GM23338 (cell line): ENCODE measurements at regions not wholly inside any gene's neighbourhood (a gene's known extent, or its start where the extent isn't known, plus 50 kb on each side); places are given as distances from the start of the nearest gene placed in this dataset.

ENCODE experiments used
- ATAC-seq: fragments of 200-7000 bp; cut with Tn5 transposase; 3 replicates; pipeline ENCODE4 v1.9.1; 2020
- DNase-seq: peaks from one replicate; pipeline ENCODE4 v3.0.0-alpha.2; 2015; ENCODE audit warnings: low spot score
- H2AFZ ChIP-seq: fragments of 200-600 bp; sonication (generic); 2 replicates; pipeline ENCODE4 v1.8.0; 2016; ENCODE audit warnings: antibody characterized with exemption, mild to moderate bottlenecking, moderate library complexity
- H3F3A ChIP-seq: fragments of 200-600 bp; sonication (generic); replicated peaks from 2 replicates; pipeline ENCODE4 v1.8.0; 2017; ENCODE audit warnings: antibody characterized with exemption, mixed run types, low read depth
- H3K27ac ChIP-seq: fragments of 200-600 bp; sonication (generic); 2 replicates; pipeline ENCODE4 v1.6.1; 2016; ENCODE audit warnings: low read depth
- H3K27me3 ChIP-seq: fragments of 200-600 bp; sonication (generic); 2 replicates; pipeline ENCODE4 v1.8.0; 2016; ENCODE audit warnings: mild to moderate bottlenecking, mixed run types, moderate library complexity; ENCODE audit not compliant: insufficient read depth
- H3K36me3 ChIP-seq: fragments of 200-600 bp; sonication (generic); 2 replicates; pipeline ENCODE4 v1.8.0; 2016; ENCODE audit warnings: mild to moderate bottlenecking; ENCODE audit not compliant: insufficient read depth
- H3K4me1 ChIP-seq: fragments of 200-600 bp; sonication (generic); 2 replicates; pipeline ENCODE4 v1.8.0; 2016; ENCODE audit warnings: mild to moderate bottlenecking, moderate library complexity; ENCODE audit not compliant: insufficient read depth
- H3K4me2 ChIP-seq: fragments of 200-600 bp; sonication (generic); 2 replicates; pipeline ENCODE4 v1.7.1; 2017; ENCODE audit warnings: mixed run types
- H3K4me3 ChIP-seq: fragments of 200-600 bp; sonication (generic); 2 replicates; pipeline ENCODE4 v1.6.1; 2016; ENCODE audit warnings: mixed run types
- H3K79me2 ChIP-seq: fragments of 200-600 bp; sonication (generic); replicated peaks from 2 replicates; pipeline ENCODE4 v1.8.0; 2017; ENCODE audit warnings: mild to moderate bottlenecking; ENCODE audit not compliant: insufficient read depth
- H3K9me2 ChIP-seq: fragments of 200-600 bp; sonication (generic); 2 replicates; pipeline ENCODE4 v1.8.0; 2017; ENCODE audit not compliant: insufficient read depth
- H4K20me1 ChIP-seq: fragments of 200-600 bp; sonication (generic); replicated peaks from 2 replicates; pipeline ENCODE4 v1.8.0; 2017; ENCODE audit warnings: mild to moderate bottlenecking; ENCODE audit not compliant: insufficient read depth
- H3K27ac Mint-ChIP-seq: 2 replicates; pipeline ENCODE4 v1.8.0; 2020; ENCODE audit warnings: inconsistent platforms, mild to moderate bottlenecking, moderate library complexity, mixed read lengths
- H3K27me3 Mint-ChIP-seq: 3 replicates; pipeline ENCODE4 v1.8.0; 2022; ENCODE audit warnings: low read depth, mild to moderate bottlenecking, moderate library complexity, mixed read lengths, inconsistent platforms; ENCODE audit not compliant: insufficient read depth, poor library complexity
- H3K36me3 Mint-ChIP-seq: 3 replicates; pipeline ENCODE4 v1.8.0; 2021; ENCODE audit warnings: low read depth, mild to moderate bottlenecking, inconsistent platforms, moderate library complexity, mixed read lengths
- H3K4me1 Mint-ChIP-seq: 3 replicates; pipeline ENCODE4 v1.8.0; 2020; ENCODE audit warnings: mild to moderate bottlenecking, inconsistent platforms, mixed read lengths
- H3K4me3 Mint-ChIP-seq: 3 replicates; pipeline ENCODE4 v1.8.0; 2021; ENCODE audit warnings: moderate library complexity, mild to moderate bottlenecking, inconsistent platforms, mixed read lengths
- H3K9me3 Mint-ChIP-seq: 3 replicates; pipeline ENCODE4 v1.8.0; 2020; ENCODE audit warnings: moderate library complexity, mild to moderate bottlenecking, inconsistent platforms, mixed read lengths
- EZH2phosphoT487 ChIP-seq: fragments of 200-600 bp; sonication (generic); IDR thresholded peaks from one replicate; pipeline ENCODE4 v1.8.1; 2018; ENCODE audit warnings: antibody characterized with exemption; ENCODE audit not compliant: unreplicated experiment
- JUNB ChIP-seq: IDR thresholded peaks from one replicate; pipeline ENCODE4 v1.6.1; 2016; ENCODE audit warnings: antibody characterized with exemption; ENCODE audit not compliant: unreplicated experiment
- NANOG ChIP-seq: IDR thresholded peaks from 2 replicates; pipeline ENCODE4 v1.6.1; 2016; ENCODE audit warnings: antibody characterized with exemption, borderline replicate concordance
- POLR2AphosphoS5 ChIP-seq: IDR thresholded peaks from 2 replicates; pipeline ENCODE4 v1.6.1; 2016; ENCODE audit warnings: antibody characterized with exemption, low read depth
- STAT1 ChIP-seq: IDR thresholded peaks from one replicate; pipeline ENCODE4 v1.6.1; 2016; ENCODE audit warnings: antibody characterized with exemption; ENCODE audit not compliant: unreplicated experiment
- ZNF331 ChIP-seq: fragments of 250-450 bp; sonication (Bioruptor Pico); IDR thresholded peaks from 2 replicates; pipeline ENCODE4 v1.5.0; 2020; ENCODE audit warnings: low read depth, mild to moderate bottlenecking, moderate library complexity
- TF ChIP-seq, protein P1 (sequence below), 2 experiments: fragments of 200-600 bp in 1 of 2; sonication (generic) in 1 of 2; conservative IDR thresholded peaks; 2 replicates each; pipeline versions ENCODE4 v1.5.1 to v1.6.1; 2016 to 2017; ENCODE audit warnings: antibody characterized with exemption in 2 of 2, low read depth in 2 of 2, mild to moderate bottlenecking in 2 of 2, moderate library complexity in 1 of 2
- TF ChIP-seq, protein P2 (sequence below): fragments of 250-450 bp; sonication (Bioruptor Pico); IDR thresholded peaks from 2 replicates; pipeline ENCODE4 v1.5.0; 2020; ENCODE audit warnings: mild to moderate bottlenecking, moderate library complexity
- TF ChIP-seq, protein P3 (sequence below): IDR thresholded peaks from one replicate; pipeline ENCODE4 v1.6.1; 2018; ENCODE audit warnings: antibody characterized with exemption; ENCODE audit not compliant: unreplicated experiment
- TF ChIP-seq, protein P4 (sequence below): IDR thresholded peaks from 2 replicates; pipeline ENCODE4 v1.6.1; 2016; ENCODE audit warnings: antibody characterized with exemption

DNA sequence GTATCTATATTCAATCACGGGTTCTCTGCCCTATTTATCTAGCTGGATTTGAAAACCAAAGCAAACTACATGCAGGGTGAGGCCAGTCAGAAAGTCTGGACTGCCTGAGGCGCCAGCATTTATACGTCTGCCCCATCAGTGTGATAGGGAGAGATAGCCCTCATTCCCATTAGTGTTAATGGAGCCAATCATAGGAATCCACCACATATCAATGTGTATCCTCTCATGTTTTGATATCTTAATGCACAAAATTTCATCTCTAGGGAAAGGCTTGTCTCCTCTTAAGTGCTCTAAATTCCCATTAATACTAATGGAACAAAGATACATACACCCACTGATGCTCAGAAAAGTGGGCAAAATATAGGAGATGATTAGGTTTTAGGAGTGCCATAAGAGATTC is 376.2 kb downstream of the BTBD3 start:
- Mint-ChIP-seq H3K9me3 (peaks cover 3% of the 10 kb centered on the region), H3K4me3 (no peak overlapping the region), H3K4me1 (peaks cover 10% of the 10 kb centered on the region; the same call in 2 of the 3 replicates), H3K27me3 (peaks cover under 1% of the 10 kb centered on the region), H3K36me3 (no peaks in the 10 kb centered on the region), H3K27ac (no peak overlapping the region)
- Histone ChIP-seq H3K79me2 (no peaks in the 10 kb centered on the region), H3K36me3 (no peaks in the 10 kb centered on the region), H3K4me1 (no peaks in the 10 kb centered on the region; the same call in 1 of the 2 replicates), H3F3A (no peaks in the 10 kb centered on the region), H3K4me3 (no peak overlapping the region), H4K20me1 (no peaks in the 10 kb centered on the region), H3K27me3 (no peaks in the 10 kb centered on the region), H2AFZ (no peak overlapping the region), H3K27ac (no peak overlapping the region), H3K9me2 (no peaks in the 10 kb centered on the region), H3K4me2 (no peak overlapping the region)
- TF ChIP-seq NANOG = no peak
- DNase-seq (no peak), ATAC-seq (no peak)

DNA sequence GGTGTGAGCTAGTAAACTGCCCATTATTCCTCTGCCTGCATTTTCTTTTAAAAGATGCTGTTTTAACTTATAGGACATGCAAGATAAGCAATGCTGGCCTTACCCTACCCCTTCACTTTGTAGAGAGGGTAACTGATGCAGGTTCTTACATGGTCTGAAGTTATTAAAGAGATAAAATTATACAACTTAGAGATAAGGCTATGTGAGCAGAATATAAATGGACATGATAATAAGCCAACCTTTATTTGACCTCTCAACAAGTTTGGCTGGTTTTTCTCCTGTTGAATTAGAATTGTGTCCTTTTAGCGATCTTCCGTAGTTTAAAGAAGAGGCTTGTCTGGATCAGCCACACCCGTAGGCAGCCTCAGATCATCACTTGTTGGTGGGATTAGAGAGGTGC is 377.0 kb downstream of the BTBD3 start:
- H3K4me1 Mint-ChIP-seq = peaks cover 8% of the 10 kb centered on the region; the same call in 2 of the 3 replicates
- H3K27me3 ChIP-seq = no peaks in the 10 kb centered on the region
- H3K9me3 Mint-ChIP-seq = peaks cover 3% of the 10 kb centered on the region
- no peak overlapping the region for H3K4me2 ChIP-seq
- H3K9me2 ChIP-seq = no peaks in the 10 kb centered on the region
- no peaks in the 10 kb centered on the region for H3K79me2 ChIP-seq
- H3K4me3 ChIP-seq = no peak overlapping the region
- H2AFZ ChIP-seq = no peak overlapping the region
- H3K27me3 Mint-ChIP-seq = no peaks in the 10 kb centered on the region
- H3K27ac Mint-ChIP-seq = no peak overlapping the region
- no peak overlapping the region for H3K4me3 Mint-ChIP-seq
- H3F3A ChIP-seq = no peaks in the 10 kb centered on the region
- no peaks in the 10 kb centered on the region for H3K36me3 Mint-ChIP-seq
- H4K20me1 ChIP-seq = no peaks in the 10 kb centered on the region
- DNase-seq (no peak), ATAC-seq (no peak)
- no peaks in the 10 kb centered on the region; the same call in 1 of the 2 replicates for H3K4me1 ChIP-seq
- no peaks in the 10 kb centered on the region for H3K36me3 ChIP-seq
- no peak overlapping the region for H3K27ac ChIP-seq
- TF ChIP-seq POLR2AphosphoS5 (no peak), JUNB (no peak), NANOG (no peak), ZNF331 (no peak), EZH2phosphoT487 (no peak), STAT1 (no peak)
- TF ChIP-seq, protein P1, sequence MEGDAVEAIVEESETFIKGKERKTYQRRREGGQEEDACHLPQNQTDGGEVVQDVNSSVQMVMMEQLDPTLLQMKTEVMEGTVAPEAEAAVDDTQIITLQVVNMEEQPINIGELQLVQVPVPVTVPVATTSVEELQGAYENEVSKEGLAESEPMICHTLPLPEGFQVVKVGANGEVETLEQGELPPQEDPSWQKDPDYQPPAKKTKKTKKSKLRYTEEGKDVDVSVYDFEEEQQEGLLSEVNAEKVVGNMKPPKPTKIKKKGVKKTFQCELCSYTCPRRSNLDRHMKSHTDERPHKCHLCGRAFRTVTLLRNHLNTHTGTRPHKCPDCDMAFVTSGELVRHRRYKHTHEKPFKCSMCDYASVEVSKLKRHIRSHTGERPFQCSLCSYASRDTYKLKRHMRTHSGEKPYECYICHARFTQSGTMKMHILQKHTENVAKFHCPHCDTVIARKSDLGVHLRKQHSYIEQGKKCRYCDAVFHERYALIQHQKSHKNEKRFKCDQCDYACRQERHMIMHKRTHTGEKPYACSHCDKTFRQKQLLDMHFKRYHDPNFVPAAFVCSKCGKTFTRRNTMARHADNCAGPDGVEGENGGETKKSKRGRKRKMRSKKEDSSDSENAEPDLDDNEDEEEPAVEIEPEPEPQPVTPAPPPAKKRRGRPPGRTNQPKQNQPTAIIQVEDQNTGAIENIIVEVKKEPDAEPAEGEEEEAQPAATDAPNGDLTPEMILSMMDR (conservative IDR thresholded peaks at IDR 0.05; ENCODE audit: low read depth in 2 of 2) = no peak
- TF ChIP-seq, protein P2, sequence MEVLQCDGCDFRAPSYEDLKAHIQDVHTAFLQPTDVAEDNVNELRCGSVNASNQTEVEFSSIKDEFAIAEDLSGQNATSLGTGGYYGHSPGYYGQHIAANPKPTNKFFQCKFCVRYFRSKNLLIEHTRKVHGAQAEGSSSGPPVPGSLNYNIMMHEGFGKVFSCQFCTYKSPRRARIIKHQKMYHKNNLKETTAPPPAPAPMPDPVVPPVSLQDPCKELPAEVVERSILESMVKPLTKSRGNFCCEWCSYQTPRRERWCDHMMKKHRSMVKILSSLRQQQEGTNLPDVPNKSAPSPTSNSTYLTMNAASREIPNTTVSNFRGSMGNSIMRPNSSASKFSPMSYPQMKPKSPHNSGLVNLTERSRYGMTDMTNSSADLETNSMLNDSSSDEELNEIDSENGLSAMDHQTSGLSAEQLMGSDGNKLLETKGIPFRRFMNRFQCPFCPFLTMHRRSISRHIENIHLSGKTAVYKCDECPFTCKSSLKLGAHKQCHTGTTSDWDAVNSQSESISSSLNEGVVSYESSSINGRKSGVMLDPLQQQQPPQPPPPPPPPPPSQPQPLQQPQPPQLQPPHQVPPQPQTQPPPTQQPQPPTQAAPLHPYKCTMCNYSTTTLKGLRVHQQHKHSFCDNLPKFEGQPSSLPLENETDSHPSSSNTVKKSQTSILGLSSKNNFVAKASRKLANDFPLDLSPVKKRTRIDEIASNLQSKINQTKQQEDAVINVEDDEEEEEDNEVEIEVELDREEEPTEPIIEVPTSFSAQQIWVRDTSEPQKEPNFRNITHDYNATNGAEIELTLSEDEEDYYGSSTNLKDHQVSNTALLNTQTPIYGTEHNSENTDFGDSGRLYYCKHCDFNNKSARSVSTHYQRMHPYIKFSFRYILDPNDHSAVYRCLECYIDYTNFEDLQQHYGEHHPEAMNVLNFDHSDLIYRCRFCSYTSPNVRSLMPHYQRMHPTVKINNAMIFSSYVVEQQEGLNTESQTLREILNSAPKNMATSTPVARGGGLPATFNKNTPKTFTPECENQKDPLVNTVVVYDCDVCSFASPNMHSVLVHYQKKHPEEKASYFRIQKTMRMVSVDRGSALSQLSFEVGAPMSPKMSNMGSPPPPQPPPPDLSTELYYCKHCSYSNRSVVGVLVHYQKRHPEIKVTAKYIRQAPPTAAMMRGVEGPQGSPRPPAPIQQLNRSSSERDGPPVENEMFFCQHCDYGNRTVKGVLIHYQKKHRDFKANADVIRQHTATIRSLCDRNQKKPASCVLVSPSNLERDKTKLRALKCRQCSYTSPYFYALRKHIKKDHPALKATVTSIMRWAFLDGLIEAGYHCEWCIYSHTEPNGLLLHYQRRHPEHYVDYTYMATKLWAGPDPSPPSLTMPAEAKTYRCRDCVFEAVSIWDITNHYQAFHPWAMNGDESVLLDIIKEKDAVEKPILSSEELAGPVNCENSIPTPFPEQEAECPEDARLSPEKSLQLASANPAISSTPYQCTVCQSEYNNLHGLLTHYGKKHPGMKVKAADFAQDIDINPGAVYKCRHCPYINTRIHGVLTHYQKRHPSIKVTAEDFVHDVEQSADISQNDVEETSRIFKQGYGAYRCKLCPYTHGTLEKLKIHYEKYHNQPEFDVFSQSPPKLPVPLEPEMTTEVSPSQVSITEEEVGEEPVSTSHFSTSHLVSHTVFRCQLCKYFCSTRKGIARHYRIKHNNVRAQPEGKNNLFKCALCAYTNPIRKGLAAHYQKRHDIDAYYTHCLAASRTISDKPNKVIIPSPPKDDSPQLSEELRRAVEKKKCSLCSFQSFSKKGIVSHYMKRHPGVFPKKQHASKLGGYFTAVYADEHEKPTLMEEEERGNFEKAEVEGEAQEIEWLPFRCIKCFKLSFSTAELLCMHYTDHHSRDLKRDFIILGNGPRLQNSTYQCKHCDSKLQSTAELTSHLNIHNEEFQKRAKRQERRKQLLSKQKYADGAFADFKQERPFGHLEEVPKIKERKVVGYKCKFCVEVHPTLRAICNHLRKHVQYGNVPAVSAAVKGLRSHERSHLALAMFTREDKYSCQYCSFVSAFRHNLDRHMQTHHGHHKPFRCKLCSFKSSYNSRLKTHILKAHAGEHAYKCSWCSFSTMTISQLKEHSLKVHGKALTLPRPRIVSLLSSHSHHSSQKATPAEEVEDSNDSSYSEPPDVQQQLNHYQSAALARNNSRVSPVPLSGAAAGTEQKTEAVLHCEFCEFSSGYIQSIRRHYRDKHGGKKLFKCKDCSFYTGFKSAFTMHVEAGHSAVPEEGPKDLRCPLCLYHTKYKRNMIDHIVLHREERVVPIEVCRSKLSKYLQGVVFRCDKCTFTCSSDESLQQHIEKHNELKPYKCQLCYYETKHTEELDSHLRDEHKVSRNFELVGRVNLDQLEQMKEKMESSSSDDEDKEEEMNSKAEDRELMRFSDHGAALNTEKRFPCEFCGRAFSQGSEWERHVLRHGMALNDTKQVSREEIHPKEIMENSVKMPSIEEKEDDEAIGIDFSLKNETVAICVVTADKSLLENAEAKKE (CRISPR knock-in tag) = no peak
- TF ChIP-seq, protein P3, sequence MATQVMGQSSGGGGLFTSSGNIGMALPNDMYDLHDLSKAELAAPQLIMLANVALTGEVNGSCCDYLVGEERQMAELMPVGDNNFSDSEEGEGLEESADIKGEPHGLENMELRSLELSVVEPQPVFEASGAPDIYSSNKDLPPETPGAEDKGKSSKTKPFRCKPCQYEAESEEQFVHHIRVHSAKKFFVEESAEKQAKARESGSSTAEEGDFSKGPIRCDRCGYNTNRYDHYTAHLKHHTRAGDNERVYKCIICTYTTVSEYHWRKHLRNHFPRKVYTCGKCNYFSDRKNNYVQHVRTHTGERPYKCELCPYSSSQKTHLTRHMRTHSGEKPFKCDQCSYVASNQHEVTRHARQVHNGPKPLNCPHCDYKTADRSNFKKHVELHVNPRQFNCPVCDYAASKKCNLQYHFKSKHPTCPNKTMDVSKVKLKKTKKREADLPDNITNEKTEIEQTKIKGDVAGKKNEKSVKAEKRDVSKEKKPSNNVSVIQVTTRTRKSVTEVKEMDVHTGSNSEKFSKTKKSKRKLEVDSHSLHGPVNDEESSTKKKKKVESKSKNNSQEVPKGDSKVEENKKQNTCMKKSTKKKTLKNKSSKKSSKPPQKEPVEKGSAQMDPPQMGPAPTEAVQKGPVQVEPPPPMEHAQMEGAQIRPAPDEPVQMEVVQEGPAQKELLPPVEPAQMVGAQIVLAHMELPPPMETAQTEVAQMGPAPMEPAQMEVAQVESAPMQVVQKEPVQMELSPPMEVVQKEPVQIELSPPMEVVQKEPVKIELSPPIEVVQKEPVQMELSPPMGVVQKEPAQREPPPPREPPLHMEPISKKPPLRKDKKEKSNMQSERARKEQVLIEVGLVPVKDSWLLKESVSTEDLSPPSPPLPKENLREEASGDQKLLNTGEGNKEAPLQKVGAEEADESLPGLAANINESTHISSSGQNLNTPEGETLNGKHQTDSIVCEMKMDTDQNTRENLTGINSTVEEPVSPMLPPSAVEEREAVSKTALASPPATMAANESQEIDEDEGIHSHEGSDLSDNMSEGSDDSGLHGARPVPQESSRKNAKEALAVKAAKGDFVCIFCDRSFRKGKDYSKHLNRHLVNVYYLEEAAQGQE = no peak
- TF ChIP-seq, protein P4, sequence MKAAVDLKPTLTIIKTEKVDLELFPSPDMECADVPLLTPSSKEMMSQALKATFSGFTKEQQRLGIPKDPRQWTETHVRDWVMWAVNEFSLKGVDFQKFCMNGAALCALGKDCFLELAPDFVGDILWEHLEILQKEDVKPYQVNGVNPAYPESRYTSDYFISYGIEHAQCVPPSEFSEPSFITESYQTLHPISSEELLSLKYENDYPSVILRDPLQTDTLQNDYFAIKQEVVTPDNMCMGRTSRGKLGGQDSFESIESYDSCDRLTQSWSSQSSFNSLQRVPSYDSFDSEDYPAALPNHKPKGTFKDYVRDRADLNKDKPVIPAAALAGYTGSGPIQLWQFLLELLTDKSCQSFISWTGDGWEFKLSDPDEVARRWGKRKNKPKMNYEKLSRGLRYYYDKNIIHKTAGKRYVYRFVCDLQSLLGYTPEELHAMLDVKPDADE = no peak
